Activated effector memory CD4-positive, alpha-beta T cell treated with Interleukin-2 at 50 U/mL for 16 hours (primary cell): ENCODE measurements at regions not wholly inside any gene's neighbourhood (a gene's known extent, or its start where the extent isn't known, plus 50 kb on each side); places are given as distances from the start of the nearest gene placed in this dataset.

Source experiments
- DNase-seq: peaks from one replicate; pipeline ENCODE4 v3.0.0-alpha.2; 2020

- no peak for DNase-seq
Measured at GRCh38 chr15:62823561-62823960, 219.0 kb upstream of the TPM1 start.

GRCh38 chr15:62824111-62825015 is 218.2 kb upstream of the TPM1 start:
- no peak for DNase-seq

GRCh38 chr15:62825191-62825590 is 217.4 kb upstream of the TPM1 start:
- no peak for DNase-seq

GRCh38 chr15:62826561-62826960 is 216.0 kb upstream of the TPM1 start:
- DNase-seq, result no peak

- no peak for DNase-seq
Measured at GRCh38 chr15:62828364-62828763, 214.2 kb upstream of the TPM1 start.

- DNase-seq, result no peak
Measured at GRCh38 chr15:62832231-62832630, 210.3 kb upstream of the TPM1 start.

- DNase-seq, result no peak
Measured at GRCh38 chr15:62833646-62834045, 208.9 kb upstream of the TPM1 start.

GRCh38 chr15:62834686-62835329 is 207.7 kb upstream of the TPM1 start:
- DNase-seq, result no peak

GRCh38 chr15:62835351-62835750 is 207.2 kb upstream of the TPM1 start:
- no peak for DNase-seq

GRCh38 chr15:62835762-62836161 is 206.8 kb upstream of the TPM1 start:
- no peak for DNase-seq

- DNase-seq, result no peak
Measured at GRCh38 chr15:62840526-62841268, 201.8 kb upstream of the TPM1 start.

GRCh38 chr15:62841269-62841628 is 201.3 kb upstream of the TPM1 start:
- no peak for DNase-seq

GRCh38 chr15:62841891-62842559 is 200.5 kb upstream of the TPM1 start:
- no peak for DNase-seq

GRCh38 chr15:62843311-62843710 is 199.2 kb upstream of the TPM1 start:
- DNase-seq, result no peak

- DNase-seq, result no peak
Measured at GRCh38 chr15:62844564-62845240, 197.8 kb upstream of the TPM1 start.

- no peak for DNase-seq
Measured at GRCh38 chr15:62845241-62846126, 197.1 kb upstream of the TPM1 start.

- DNase-seq, result no peak
Measured at GRCh38 chr15:62846131-62846804, 196.3 kb upstream of the TPM1 start.

- no peak for DNase-seq
Measured at GRCh38 chr15:62846805-62847495, 195.6 kb upstream of the TPM1 start.

- DNase-seq, result peak; percentile 3
Measured at GRCh38 chr15:62847900-62848489, 194.6 kb upstream of the TPM1 start.

GRCh38 chr15:62848632-62849050 is 193.9 kb upstream of the TPM1 start:
- no peak for DNase-seq
